ENCODE measurements at regions not wholly inside any gene's neighbourhood (a gene's known extent, or its start where the extent isn't known, plus 50 kb on each side); places are given as distances from the start of the nearest gene placed in this dataset.

DNA sequence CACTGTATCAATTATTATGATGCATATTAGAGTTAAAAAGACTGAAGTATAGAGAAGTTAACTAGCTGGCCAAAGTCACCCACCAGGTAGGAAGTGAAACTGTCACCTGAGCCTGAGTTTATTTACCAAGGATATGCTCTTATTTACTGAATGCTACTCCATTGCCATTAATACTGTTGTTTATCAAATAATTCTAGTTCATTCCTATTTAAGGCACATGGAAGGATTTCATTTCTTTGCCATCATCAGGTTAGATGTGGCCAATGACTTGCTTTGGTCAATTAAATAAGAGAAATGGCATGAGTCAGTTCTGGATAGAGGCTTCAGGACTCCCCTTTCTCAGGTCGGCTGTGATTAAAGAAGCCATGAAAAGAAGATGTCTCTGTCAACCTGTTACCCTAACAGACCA, 169.6 kb downstream of the KCNJ2 start:
- TF ChIP-seq, protein P1, sequence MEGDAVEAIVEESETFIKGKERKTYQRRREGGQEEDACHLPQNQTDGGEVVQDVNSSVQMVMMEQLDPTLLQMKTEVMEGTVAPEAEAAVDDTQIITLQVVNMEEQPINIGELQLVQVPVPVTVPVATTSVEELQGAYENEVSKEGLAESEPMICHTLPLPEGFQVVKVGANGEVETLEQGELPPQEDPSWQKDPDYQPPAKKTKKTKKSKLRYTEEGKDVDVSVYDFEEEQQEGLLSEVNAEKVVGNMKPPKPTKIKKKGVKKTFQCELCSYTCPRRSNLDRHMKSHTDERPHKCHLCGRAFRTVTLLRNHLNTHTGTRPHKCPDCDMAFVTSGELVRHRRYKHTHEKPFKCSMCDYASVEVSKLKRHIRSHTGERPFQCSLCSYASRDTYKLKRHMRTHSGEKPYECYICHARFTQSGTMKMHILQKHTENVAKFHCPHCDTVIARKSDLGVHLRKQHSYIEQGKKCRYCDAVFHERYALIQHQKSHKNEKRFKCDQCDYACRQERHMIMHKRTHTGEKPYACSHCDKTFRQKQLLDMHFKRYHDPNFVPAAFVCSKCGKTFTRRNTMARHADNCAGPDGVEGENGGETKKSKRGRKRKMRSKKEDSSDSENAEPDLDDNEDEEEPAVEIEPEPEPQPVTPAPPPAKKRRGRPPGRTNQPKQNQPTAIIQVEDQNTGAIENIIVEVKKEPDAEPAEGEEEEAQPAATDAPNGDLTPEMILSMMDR (IDR thresholded peaks at IDR 0.05): no peak
- no peak for TF ChIP-seq POLR2A (IDR thresholded peaks at IDR 0.05)
